ENCODE measurements at regions not wholly inside any gene's neighbourhood (a gene's known extent, or its start where the extent isn't known, plus 50 kb on each side); places are given as distances from the start of the nearest gene placed in this dataset.

- Mint-ChIP-seq H3K4me3 (no peak overlapping the region), H3K4me1 (no peaks in the 10 kb centered on the region), H3K9me3 (peaks cover 0 to 2% of the 10 kb centered on the region in 2 donors), H3K36me3 (no peaks in the 10 kb centered on the region), H3K27me3 (ENCODE audit: low read depth in 2 of 2) (no peaks in the 10 kb centered on the region), H3K27ac (no peak overlapping the region)
- DNase-seq (no peak), ATAC-seq (no peak)
- intact Hi-C loops (cut with micrococcal nuclease), result no loop called here
- TF ChIP-seq CTCF (IDR thresholded peaks at IDR 0.05), result no peak
- Histone ChIP-seq H3K4me1 (ENCODE audit: control insufficient read depth, insufficient read depth, low read length) (no peaks in the 10 kb centered on the region), H3K27me3 (ENCODE audit: control insufficient read depth, insufficient read depth, low read length) (no peaks in the 10 kb centered on the region), H3K27ac (ENCODE audit: low read length) (no peak overlapping the region), H3K9me3 (ENCODE audit: control insufficient read depth, insufficient read depth, low read length) (no peaks in the 10 kb centered on the region), H3K4me3 (ENCODE audit: low read length) (no peak overlapping the region), H3K36me3 (ENCODE audit: control insufficient read depth, insufficient read depth, low read length) (no peaks in the 10 kb centered on the region)
- WGBS (ENCODE audit: insufficient coverage), result 82% methylated on average over 2 of the region's 2 CpGs
Measured at GRCh38 chr21:25373126-25374082, 233.9 kb downstream of the MRPL39 start.

- intact Hi-C loops (cut with micrococcal nuclease), result no loop called here
- no peaks in the 10 kb centered on the region for H3K4me1 Mint-ChIP-seq
- H3K36me3 Mint-ChIP-seq, result no peaks in the 10 kb centered on the region
- TF ChIP-seq CTCF (IDR thresholded peaks at IDR 0.05), result no peak
- Histone ChIP-seq H3K27me3 (ENCODE audit: control insufficient read depth, insufficient read depth, low read length) (no peaks in the 10 kb centered on the region), H3K4me3 (ENCODE audit: low read length) (no peak overlapping the region), H3K27ac (ENCODE audit: low read length) (no peak overlapping the region), H3K36me3 (ENCODE audit: control insufficient read depth, insufficient read depth, low read length) (no peaks in the 10 kb centered on the region), H3K9me3 (ENCODE audit: control insufficient read depth, insufficient read depth, low read length) (no peaks in the 10 kb centered on the region), H3K4me1 (ENCODE audit: control insufficient read depth, insufficient read depth, low read length) (no peaks in the 10 kb centered on the region)
- WGBS (ENCODE audit: insufficient coverage), result 59% methylated on average over 4 of the region's 5 CpGs
- no peaks in the 10 kb centered on the region for H3K9me3 Mint-ChIP-seq
- no peak for ATAC-seq
- DNase-seq, result no peak
- no peak overlapping the region for H3K27ac Mint-ChIP-seq
- H3K27me3 Mint-ChIP-seq (ENCODE audit: low read depth in 2 of 2), result no peaks in the 10 kb centered on the region
- H3K4me3 Mint-ChIP-seq, result no peak overlapping the region
Measured at GRCh38 chr21:25371841-25372425, 235.3 kb downstream of the MRPL39 start.

- TF ChIP-seq CTCF (IDR thresholded peaks at IDR 0.05), result no peak
- intact Hi-C loops (cut with micrococcal nuclease), result no loop called here
- H3K27ac ChIP-seq (ENCODE audit: low read length), result no peak overlapping the region
- no peaks in the 10 kb centered on the region for H3K4me1 ChIP-seq (ENCODE audit: control insufficient read depth, insufficient read depth, low read length)
- Mint-ChIP-seq H3K4me1 (no peaks in the 10 kb centered on the region), H3K27me3 (ENCODE audit: low read depth in 2 of 2) (no peaks in the 10 kb centered on the region), H3K9me3 (no peaks in the 10 kb centered on the region), H3K36me3 (no peaks in the 10 kb centered on the region), H3K27ac (no peak overlapping the region), H3K4me3 (no peak overlapping the region)
- WGBS (ENCODE audit: insufficient coverage), result 85% methylated on average over 6 of the region's 6 CpGs
- no peak overlapping the region for H3K4me3 ChIP-seq (ENCODE audit: low read length)
- H3K9me3 ChIP-seq (ENCODE audit: control insufficient read depth, insufficient read depth, low read length), result no peaks in the 10 kb centered on the region
- H3K36me3 ChIP-seq (ENCODE audit: control insufficient read depth, insufficient read depth, low read length), result no peaks in the 10 kb centered on the region
- no peak for ATAC-seq
- no peak for DNase-seq
- H3K27me3 ChIP-seq (ENCODE audit: control insufficient read depth, insufficient read depth, low read length), result no peaks in the 10 kb centered on the region
Measured at GRCh38 chr21:25370311-25370744, 237.0 kb downstream of the MRPL39 start.

Measured in natural killer cell (primary cell).